NT2/D1 (cell line): ENCODE measurements at regions not wholly inside any gene's neighbourhood (a gene's known extent, or its start where the extent isn't known, plus 50 kb on each side); places are given as distances from the start of the nearest gene placed in this dataset.

Experiments
- SUZ12 ChIP-seq: IDR thresholded peaks from 2 replicates; pipeline ENCODE4 v1.6.1; 2011; ENCODE audit not compliant: insufficient read length, insufficient read depth; ENCODE audit errors: extremely low read depth
- ZNF274 ChIP-seq: IDR thresholded peaks from 2 replicates; pipeline ENCODE4 v1.6.1; 2011; ENCODE audit warnings: mild to moderate bottlenecking, low read depth, low read length

DNA sequence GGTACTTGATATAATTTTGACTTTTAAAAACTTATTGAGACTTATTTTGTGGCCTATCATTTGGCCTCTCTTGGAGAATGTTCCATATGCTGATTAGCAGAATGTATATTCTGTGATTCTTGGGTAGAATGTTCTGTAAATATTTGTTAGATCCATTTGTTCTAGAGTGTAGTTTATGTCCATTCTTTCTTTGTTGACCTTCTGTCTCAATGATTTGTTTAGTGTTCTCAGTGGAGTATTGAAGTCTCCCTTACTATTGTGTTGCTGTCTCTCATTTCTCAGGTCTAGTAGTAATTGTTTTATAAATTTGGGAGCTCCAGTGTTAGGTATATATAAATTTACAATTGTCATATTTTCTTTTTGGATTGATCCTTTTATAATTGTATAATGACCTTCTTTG, 349.6 kb upstream of the CWC22 start:
- TF ChIP-seq SUZ12, result no peak
- no peak for TF ChIP-seq ZNF274
